Endothelial cell of umbilical vein (primary cell): ENCODE measurements at regions not wholly inside any gene's neighbourhood (a gene's known extent, or its start where the extent isn't known, plus 50 kb on each side); places are given as distances from the start of the nearest gene placed in this dataset.

Source experiments
- BruUV-seq: library from RNA; stranded (reverse); fragments of 400-500 nt; replicated peaks from 2 replicates; lab custom pipeline; 2021; lab: Mats Ljungman, UMichigan
- CTCF ChIA-PET: fragments of 300-600, 350-600 bp; sonication (Branson Sonifier 250); formaldehyde crosslinking; loops from one replicate; lab custom pipeline; 2021; ENCODE audit warnings: antibody characterized with exemption, inconsistent platforms; lab: Charles Lee
- POLR2A ChIA-PET: fragments of 300-600, 350-600 bp; sonication (Branson Sonifier 250); formaldehyde crosslinking; loops from one replicate; lab custom pipeline; 2021; ENCODE audit warnings: antibody characterized with exemption, inconsistent platforms; lab: Charles Lee
- DNase-seq: peaks from one replicate; pipeline ENCODE4 v3.0.0-alpha.2; 2011; ENCODE audit warnings: low read depth, low spot score
- FAIRE-seq: peaks from 2 replicates; lab custom pipeline; 2011; peaks lifted over from hg19 to GRCh38; lab: Jason Lieb, UNC
- H2AFZ ChIP-seq: 2 replicates; pipeline ENCODE4 v1.6.0; 2012; ENCODE audit warnings: low read depth, low read length, control low read depth, inconsistent platforms
- H3K27ac ChIP-seq: 2 replicates; pipeline ENCODE4 v1.5.1; 2011; ENCODE audit warnings: low read depth, mild to moderate bottlenecking, control low read depth, low read length, moderate library complexity; ENCODE audit not compliant: insufficient read depth
- H3K27me3 ChIP-seq, 2 experiments: 2 replicates each; pipeline versions ENCODE4 v1.6.0 to v1.6.1; 2011; ENCODE audit warnings: low read length in 2 of 2, mixed read lengths in 1 of 2; ENCODE audit not compliant: control insufficient read depth in 2 of 2, insufficient read depth in 2 of 2
- H3K36me3 ChIP-seq, 2 experiments: 2 replicates in 1 of 2; 3 replicates in 1 of 2; pipeline ENCODE4 v1.5.1; 2011; ENCODE audit warnings: low read length in 2 of 2, mild to moderate bottlenecking in 1 of 2, moderate library complexity in 1 of 2; ENCODE audit not compliant: control insufficient read depth in 2 of 2, insufficient read depth in 2 of 2; ENCODE audit errors: extremely low read depth in 1 of 2
- H3K4me1 ChIP-seq: 3 replicates; pipeline ENCODE4 v1.5.1; 2011; ENCODE audit warnings: mild to moderate bottlenecking, low read length; ENCODE audit not compliant: control insufficient read depth, insufficient read depth; ENCODE audit errors: extremely low read depth
- H3K4me2 ChIP-seq: 2 replicates; pipeline ENCODE4 v1.6.1; 2011; ENCODE audit warnings: low read length, control low read depth, mixed read lengths; ENCODE audit not compliant: insufficient read depth
- H3K4me3 ChIP-seq, 3 experiments: fragments of 200-600 bp in 1 of 3; sonication (generic), shearing (Covaris generic) in 1 of 3; replicated peaks in 1 of 3; 2 replicates each; pipeline ENCODE4 v1.5.1; 2011 to 2016; ENCODE audit warnings: control low read depth in 3 of 3, low read length in 3 of 3, mild to moderate bottlenecking in 2 of 3, inconsistent platforms in 1 of 3, low read depth in 1 of 3, moderate library complexity in 1 of 3; ENCODE audit not compliant: insufficient read depth in 1 of 3
- H3K79me2 ChIP-seq: 2 replicates; pipeline ENCODE4 v1.6.0; 2012; ENCODE audit warnings: low read length, inconsistent platforms; ENCODE audit not compliant: control insufficient read depth, insufficient read depth
- H3K9ac ChIP-seq: replicated peaks from 2 replicates; pipeline ENCODE3; 2011; ENCODE audit warnings: low read length, control low read depth; ENCODE audit not compliant: insufficient read depth; ENCODE audit errors: extremely low read depth
- H3K9me1 ChIP-seq: replicated peaks from 3 replicates; pipeline ENCODE4 v1.6.0; 2011; ENCODE audit warnings: mild to moderate bottlenecking, low read length; ENCODE audit not compliant: control insufficient read depth, insufficient read depth; ENCODE audit errors: extremely low read depth
- H3K9me3 ChIP-seq: replicated peaks from 2 replicates; pipeline ENCODE4 v1.5.1; 2012; ENCODE audit warnings: low read length, inconsistent platforms; ENCODE audit not compliant: control insufficient read depth, insufficient read depth
- H4K20me1 ChIP-seq: replicated peaks from 2 replicates; pipeline ENCODE3; 2011; ENCODE audit warnings: mild to moderate bottlenecking, low read length; ENCODE audit not compliant: control insufficient read depth, insufficient read depth; ENCODE audit errors: extremely low read depth
- EZH2 ChIP-seq: IDR thresholded peaks from 2 replicates; pipeline ENCODE4 v1.6.1; 2012; ENCODE audit warnings: borderline replicate concordance, low read depth, mild to moderate bottlenecking, moderate library complexity, low read length, inconsistent platforms; ENCODE audit not compliant: severe bottlenecking
- FOS ChIP-seq: IDR thresholded peaks from 2 replicates; pipeline ENCODE4 v1.6.1; 2011; ENCODE audit warnings: mild to moderate bottlenecking, low read length, moderate library complexity, borderline replicate concordance; ENCODE audit not compliant: insufficient read depth
- GATA2 ChIP-seq: IDR thresholded peaks from 2 replicates; pipeline ENCODE4 v1.7.0; 2011; ENCODE audit warnings: low read depth, mild to moderate bottlenecking, moderate library complexity, mixed read lengths, low read length; ENCODE audit not compliant: insufficient read length, insufficient read depth
- JUN ChIP-seq: IDR thresholded peaks from 2 replicates; pipeline ENCODE4 v1.6.1; 2011; ENCODE audit warnings: borderline replicate concordance, low read depth; ENCODE audit not compliant: insufficient read length, insufficient read depth
- MYC ChIP-seq: IDR thresholded peaks from one replicate; pipeline ENCODE4 v1.6.1; 2011; ENCODE audit warnings: mild to moderate bottlenecking, low read depth, low read length
- POLR2A ChIP-seq: IDR thresholded peaks from 2 replicates; pipeline ENCODE4 v1.6.1; 2012; ENCODE audit warnings: low read depth, mild to moderate bottlenecking, control low read depth, low read length
- POLR2AphosphoS5 ChIP-seq: IDR thresholded peaks from 2 replicates; pipeline ENCODE4 v1.6.1; 2012; ENCODE audit warnings: low read depth, mild to moderate bottlenecking, control low read depth, low read length, moderate library complexity; ENCODE audit not compliant: insufficient read depth
- dilution Hi-C: fragments of 300-500 bp; cut with MboI; formaldehyde crosslinking; loops from one replicate; pipeline ENCODE4 v1.15.0; 2019; ENCODE audit warnings: low sequenced_read_pairs; ENCODE audit not compliant: extremely low pct_ligation_motif_present
- intact Hi-C: fragments of 100-400 bp; cut with micrococcal nuclease; formaldehyde crosslinking; loops from one replicate; pipeline ENCODE4 v1.10.0; 2022
- TF ChIP-seq, protein P1 (sequence below): IDR thresholded peaks from 2 replicates; pipeline ENCODE4 v1.6.1; 2011; ENCODE audit not compliant: insufficient read depth, insufficient read length
- TF ChIP-seq, protein P2 (sequence below), 2 donors: IDR thresholded peaks; 1 replicate in 1 of 2; 2 replicates in 1 of 2; pipeline ENCODE4 v1.5.1; 2011; ENCODE audit warnings: low read length in 2 of 2, mild to moderate bottlenecking in 2 of 2, moderate library complexity in 2 of 2, control low read depth in 1 of 2, inconsistent platforms in 1 of 2, low read depth in 1 of 2; ENCODE audit not compliant: insufficient read depth in 1 of 2; ENCODE audit errors: extremely low read depth in 1 of 2

DNA sequence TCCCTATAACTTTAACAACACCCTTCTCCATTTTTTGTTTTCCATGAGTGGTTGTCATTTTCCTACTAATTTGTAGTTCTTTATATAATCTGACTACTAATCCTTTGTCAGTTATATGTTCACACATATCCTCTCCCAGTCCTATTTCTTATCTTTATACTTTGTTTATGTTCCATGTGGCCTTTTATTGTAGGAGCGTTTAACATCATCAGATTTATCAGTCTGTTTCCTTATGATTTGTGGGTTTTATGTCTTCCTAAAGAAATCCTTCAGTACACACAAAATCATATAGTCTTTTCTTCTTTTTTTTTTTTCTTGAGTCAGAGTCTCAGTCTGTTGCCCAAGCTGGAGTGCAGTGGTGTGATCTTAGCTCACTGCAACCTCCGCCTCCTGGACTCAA is 204.9 kb upstream of the SPRY1 start:
- Histone ChIP-seq H3K9ac (no peak overlapping the region), H3K9me3 (no peaks in the 10 kb centered on the region), H3K27ac (no peak overlapping the region), H3K79me2 (no peaks in the 10 kb centered on the region), H3K4me2 (no peak overlapping the region), H2AFZ (no peak overlapping the region), H3K36me3 (no peaks in the 10 kb centered on the region), H3K9me1 (no peaks in the 10 kb centered on the region), H3K27me3 (no peaks in the 10 kb centered on the region), H4K20me1 (no peaks in the 10 kb centered on the region), H3K4me1 (no peaks in the 10 kb centered on the region), H3K4me3 (no peak overlapping the region)
- DNase-seq (no peak), FAIRE-seq (no peak)
- intact Hi-C loops, result no loop called here
- dilution Hi-C loops, result no loop called here
- ChIA-PET POLR2A (no interaction called here), CTCF (interaction anchor here (1.3 to 1.4 kb wide), 2 partner anchors 9 to 15 kb away, joined by 4 to 5 read pairs; no protein-coding TSS in a partner anchor)
- no TSS peak for BruUV-seq
- TF ChIP-seq, protein P1, sequence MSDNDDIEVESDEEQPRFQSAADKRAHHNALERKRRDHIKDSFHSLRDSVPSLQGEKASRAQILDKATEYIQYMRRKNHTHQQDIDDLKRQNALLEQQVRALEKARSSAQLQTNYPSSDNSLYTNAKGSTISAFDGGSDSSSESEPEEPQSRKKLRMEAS, result no peak
- no peak for TF ChIP-seq JUN
- TF ChIP-seq EZH2, result no peak
- TF ChIP-seq POLR2A, result no peak
- TF ChIP-seq POLR2AphosphoS5, result no peak

DNA sequence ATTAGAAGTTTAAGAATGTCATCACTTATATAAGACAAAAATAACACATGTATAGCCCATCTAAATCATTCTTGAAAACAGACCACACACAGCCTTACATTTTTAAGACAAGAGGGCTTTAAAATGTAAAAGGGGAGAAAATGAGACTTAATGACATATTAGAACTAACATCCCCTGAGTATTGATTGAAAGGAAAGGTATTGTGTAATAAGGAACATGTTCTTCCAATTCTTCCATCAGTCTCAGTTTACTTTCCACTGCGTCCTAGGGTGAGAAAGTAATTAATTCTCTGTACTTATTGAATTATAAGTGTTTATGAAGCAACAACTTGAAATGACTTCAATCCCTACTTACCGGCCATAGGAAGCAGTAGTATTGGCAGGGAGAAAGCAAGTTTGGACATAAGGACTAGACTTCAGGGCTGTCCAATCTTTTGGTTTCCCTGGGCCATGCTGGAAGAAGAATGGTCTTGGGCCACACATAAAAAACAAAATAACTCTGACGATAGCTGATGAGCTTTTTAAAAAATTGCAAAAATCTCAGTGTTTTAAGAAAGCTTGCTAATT is 202.7 kb upstream of the SPRY1 start:
- Histone ChIP-seq H3K9me3 (no peaks in the 10 kb centered on the region), H3K27me3 (no peaks in the 10 kb centered on the region), H2AFZ (no peak overlapping the region), H3K9ac (no peak overlapping the region), H3K4me3 (no peak overlapping the region), H3K79me2 (no peaks in the 10 kb centered on the region), H3K4me2 (no peak overlapping the region), H3K27ac (no peak overlapping the region), H4K20me1 (no peaks in the 10 kb centered on the region), H3K36me3 (no peaks in the 10 kb centered on the region), H3K9me1 (no peaks in the 10 kb centered on the region), H3K4me1 (no peaks in the 10 kb centered on the region)
- no TSS peak for BruUV-seq
- ChIA-PET POLR2A (no interaction called here), CTCF (no interaction called here)
- DNase-seq (no peak), FAIRE-seq (peak; percentile 8)
- TF ChIP-seq, protein P2, sequence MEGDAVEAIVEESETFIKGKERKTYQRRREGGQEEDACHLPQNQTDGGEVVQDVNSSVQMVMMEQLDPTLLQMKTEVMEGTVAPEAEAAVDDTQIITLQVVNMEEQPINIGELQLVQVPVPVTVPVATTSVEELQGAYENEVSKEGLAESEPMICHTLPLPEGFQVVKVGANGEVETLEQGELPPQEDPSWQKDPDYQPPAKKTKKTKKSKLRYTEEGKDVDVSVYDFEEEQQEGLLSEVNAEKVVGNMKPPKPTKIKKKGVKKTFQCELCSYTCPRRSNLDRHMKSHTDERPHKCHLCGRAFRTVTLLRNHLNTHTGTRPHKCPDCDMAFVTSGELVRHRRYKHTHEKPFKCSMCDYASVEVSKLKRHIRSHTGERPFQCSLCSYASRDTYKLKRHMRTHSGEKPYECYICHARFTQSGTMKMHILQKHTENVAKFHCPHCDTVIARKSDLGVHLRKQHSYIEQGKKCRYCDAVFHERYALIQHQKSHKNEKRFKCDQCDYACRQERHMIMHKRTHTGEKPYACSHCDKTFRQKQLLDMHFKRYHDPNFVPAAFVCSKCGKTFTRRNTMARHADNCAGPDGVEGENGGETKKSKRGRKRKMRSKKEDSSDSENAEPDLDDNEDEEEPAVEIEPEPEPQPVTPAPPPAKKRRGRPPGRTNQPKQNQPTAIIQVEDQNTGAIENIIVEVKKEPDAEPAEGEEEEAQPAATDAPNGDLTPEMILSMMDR (IDR thresholded peaks at IDR 0.05; ENCODE audit: extremely low read depth in 1 of 2, insufficient read depth in 1 of 2, low read depth in 1 of 2, low read length in 2 of 2), result no peak
- TF ChIP-seq MYC (no peak), GATA2 (no peak), JUN (no peak), POLR2AphosphoS5 (no peak), EZH2 (no peak), POLR2A (no peak), FOS (no peak)
- TF ChIP-seq, protein P1, result no peak
- intact Hi-C loops (no loop called here), dilution Hi-C loops (no loop called here)
